ENCODE measurements at regions not wholly inside any gene's neighbourhood (a gene's known extent, or its start where the extent isn't known, plus 50 kb on each side); places are given as distances from the start of the nearest gene placed in this dataset.

- Histone ChIP-seq H3K4me2 (ENCODE audit: low read length) (no peak overlapping the region), H3K27ac (ENCODE audit: low read depth, low read length) (no peak overlapping the region), H2BK120ac (ENCODE audit: low read depth, low read length) (no peak overlapping the region), H2BK5ac (ENCODE audit: low read length) (no peak overlapping the region), H4K8ac (ENCODE audit: low read depth, low read length) (no peak overlapping the region), H2BK15ac (replicated peaks; ENCODE audit: low read depth) (no peak overlapping the region), H3K36me3 (ENCODE audit: control insufficient read depth, insufficient read depth, low read length) (no peaks in the 10 kb centered on the region), H3K56ac (ENCODE audit: low read length) (no peak overlapping the region), H3K9ac (ENCODE audit: low read length) (no peak overlapping the region), H3K4me3 (ENCODE audit: low read length) (no peak overlapping the region), H3K79me1 (ENCODE audit: low read length) (no peaks in the 10 kb centered on the region), H4K5ac (ENCODE audit: low read length) (no peak overlapping the region), H3K4me1 (ENCODE audit: control insufficient read depth, low read depth, low read length) (no peaks in the 10 kb centered on the region), H2AK5ac (ENCODE audit: low read length) (no peak overlapping the region), H3K27me3 (ENCODE audit: insufficient read depth, low read length, poor library complexity) (no peaks in the 10 kb centered on the region), H3K79me2 (ENCODE audit: control insufficient read depth, insufficient read depth, low read length) (no peaks in the 10 kb centered on the region), H3K18ac (ENCODE audit: low read length) (no peak overlapping the region), H3K4ac (ENCODE audit: low read depth, low read length) (no peak overlapping the region), H3K23ac (ENCODE audit: low read length) (no peak overlapping the region)
- WGBS (ENCODE audit: extremely low coverage, insufficient coverage, low lambda C conversion rate): no CpG with 5 or more reads among the region's 5 CpGs
- DNase-seq: peak; percentile 5
Observed at GRCh38 chr1:187203257-187203656, 374.5 kb downstream of the PLA2G4A start.

- Histone ChIP-seq H3K27me3 (ENCODE audit: insufficient read depth, low read length, poor library complexity) (no peaks in the 10 kb centered on the region), H3K79me2 (ENCODE audit: control insufficient read depth, insufficient read depth, low read length) (no peaks in the 10 kb centered on the region), H2BK120ac (ENCODE audit: low read depth, low read length) (no peak overlapping the region), H3K4me1 (ENCODE audit: control insufficient read depth, low read depth, low read length) (no peaks in the 10 kb centered on the region), H3K56ac (ENCODE audit: low read length) (no peak overlapping the region), H4K8ac (ENCODE audit: low read depth, low read length) (no peak overlapping the region), H3K18ac (ENCODE audit: low read length) (no peak overlapping the region), H3K9ac (ENCODE audit: low read length) (no peak overlapping the region), H3K4ac (ENCODE audit: low read depth, low read length) (no peak overlapping the region), H4K5ac (ENCODE audit: low read length) (no peak overlapping the region), H2BK15ac (replicated peaks; ENCODE audit: low read depth) (no peak overlapping the region), H3K27ac (ENCODE audit: low read depth, low read length) (no peak overlapping the region), H3K4me3 (ENCODE audit: low read length) (no peak overlapping the region), H2AK5ac (ENCODE audit: low read length) (no peak overlapping the region), H2BK5ac (ENCODE audit: low read length) (no peak overlapping the region), H3K23ac (ENCODE audit: low read length) (no peak overlapping the region), H3K4me2 (ENCODE audit: low read length) (no peak overlapping the region), H3K79me1 (ENCODE audit: low read length) (no peaks in the 10 kb centered on the region), H3K36me3 (ENCODE audit: control insufficient read depth, insufficient read depth, low read length) (no peaks in the 10 kb centered on the region)
- no CpG with 5 or more reads among the region's 2 CpGs for WGBS (ENCODE audit: extremely low coverage, insufficient coverage, low lambda C conversion rate)
- no peak for DNase-seq
Observed at GRCh38 chr1:187212377-187212776, 383.6 kb downstream of the PLA2G4A start.

- Histone ChIP-seq H3K4me3 (ENCODE audit: low read length) (no peak overlapping the region), H3K4me1 (ENCODE audit: control insufficient read depth, low read depth, low read length) (no peaks in the 10 kb centered on the region), H3K27me3 (ENCODE audit: insufficient read depth, low read length, poor library complexity) (no peaks in the 10 kb centered on the region), H4K5ac (ENCODE audit: low read length) (no peak overlapping the region), H3K18ac (ENCODE audit: low read length) (no peak overlapping the region), H3K4ac (ENCODE audit: low read depth, low read length) (no peak overlapping the region), H2BK120ac (ENCODE audit: low read depth, low read length) (no peak overlapping the region), H3K36me3 (ENCODE audit: control insufficient read depth, insufficient read depth, low read length) (no peaks in the 10 kb centered on the region), H3K79me1 (ENCODE audit: low read length) (no peaks in the 10 kb centered on the region), H2BK5ac (ENCODE audit: low read length) (no peak overlapping the region), H2AK5ac (ENCODE audit: low read length) (no peak overlapping the region), H3K23ac (ENCODE audit: low read length) (no peak overlapping the region), H4K8ac (ENCODE audit: low read depth, low read length) (no peak overlapping the region), H2BK15ac (replicated peaks; ENCODE audit: low read depth) (no peak overlapping the region), H3K56ac (ENCODE audit: low read length) (no peak overlapping the region), H3K27ac (ENCODE audit: low read depth, low read length) (no peak overlapping the region), H3K4me2 (ENCODE audit: low read length) (no peak overlapping the region), H3K79me2 (ENCODE audit: control insufficient read depth, insufficient read depth, low read length) (no peaks in the 10 kb centered on the region), H3K9ac (ENCODE audit: low read length) (no peak overlapping the region)
- DNase-seq: no peak
- WGBS (ENCODE audit: extremely low coverage, insufficient coverage, low lambda C conversion rate): no CpG with 5 or more reads among the region's 2 CpGs
Observed at GRCh38 chr1:187226396-187226795, 397.6 kb downstream of the PLA2G4A start.

- Histone ChIP-seq H4K5ac (ENCODE audit: low read length) (no peak overlapping the region), H3K4me2 (ENCODE audit: low read length) (no peak overlapping the region), H3K4me1 (ENCODE audit: control insufficient read depth, low read depth, low read length) (no peaks in the 10 kb centered on the region), H2BK5ac (ENCODE audit: low read length) (no peak overlapping the region), H3K27ac (ENCODE audit: low read depth, low read length) (no peak overlapping the region), H3K79me2 (ENCODE audit: control insufficient read depth, insufficient read depth, low read length) (no peaks in the 10 kb centered on the region), H3K4ac (ENCODE audit: low read depth, low read length) (no peak overlapping the region), H2AK5ac (ENCODE audit: low read length) (no peak overlapping the region), H3K36me3 (ENCODE audit: control insufficient read depth, insufficient read depth, low read length) (no peaks in the 10 kb centered on the region), H3K4me3 (ENCODE audit: low read length) (no peak overlapping the region), H3K27me3 (ENCODE audit: insufficient read depth, low read length, poor library complexity) (no peaks in the 10 kb centered on the region), H3K9ac (ENCODE audit: low read length) (no peak overlapping the region), H3K56ac (ENCODE audit: low read length) (no peak overlapping the region), H3K23ac (ENCODE audit: low read length) (no peak overlapping the region), H4K8ac (ENCODE audit: low read depth, low read length) (no peak overlapping the region), H2BK15ac (replicated peaks; ENCODE audit: low read depth) (no peak overlapping the region), H3K18ac (ENCODE audit: low read length) (no peak overlapping the region), H2BK120ac (ENCODE audit: low read depth, low read length) (no peak overlapping the region), H3K79me1 (ENCODE audit: low read length) (no peaks in the 10 kb centered on the region)
- no peak for DNase-seq
- WGBS (ENCODE audit: extremely low coverage, insufficient coverage, low lambda C conversion rate): no CpG with 5 or more reads among the region's 1 CpG
Observed at GRCh38 chr1:187228790-187229189, 400.0 kb downstream of the PLA2G4A start.

GRCh38 chr1:187229496-187229895 is 400.7 kb downstream of the PLA2G4A start:
- Histone ChIP-seq H3K4me1 (ENCODE audit: control insufficient read depth, low read depth, low read length) (no peaks in the 10 kb centered on the region), H4K5ac (ENCODE audit: low read length) (no peak overlapping the region), H3K56ac (ENCODE audit: low read length) (no peak overlapping the region)

GRCh38 chr1:187234706-187235105 is 406.0 kb downstream of the PLA2G4A start:
- no peak overlapping the region for H3K23ac ChIP-seq (ENCODE audit: low read length)
- no peak overlapping the region for H3K4ac ChIP-seq (ENCODE audit: low read depth, low read length)
- no peak overlapping the region for H2BK120ac ChIP-seq (ENCODE audit: low read depth, low read length)
- WGBS (ENCODE audit: extremely low coverage, insufficient coverage, low lambda C conversion rate): no CpG with 5 or more reads among the region's 1 CpG
- H3K4me2 ChIP-seq (ENCODE audit: low read length): no peak overlapping the region
- no peaks in the 10 kb centered on the region for H3K27me3 ChIP-seq (ENCODE audit: insufficient read depth, low read length, poor library complexity)
- no peaks in the 10 kb centered on the region for H3K79me1 ChIP-seq (ENCODE audit: low read length)
- DNase-seq: no peak
- no peaks in the 10 kb centered on the region for H3K36me3 ChIP-seq (ENCODE audit: control insufficient read depth, insufficient read depth, low read length)
- H4K8ac ChIP-seq (ENCODE audit: low read depth, low read length): no peak overlapping the region
- no peak overlapping the region for H3K27ac ChIP-seq (ENCODE audit: low read depth, low read length)
- no peak overlapping the region for H2BK5ac ChIP-seq (ENCODE audit: low read length)
- H3K4me1 ChIP-seq (ENCODE audit: control insufficient read depth, low read depth, low read length): no peaks in the 10 kb centered on the region
- no peak overlapping the region for H3K56ac ChIP-seq (ENCODE audit: low read length)
- no peak overlapping the region for H2BK15ac ChIP-seq (replicated peaks; ENCODE audit: low read depth)
- H3K79me2 ChIP-seq (ENCODE audit: control insufficient read depth, insufficient read depth, low read length): no peaks in the 10 kb centered on the region
- H4K5ac ChIP-seq (ENCODE audit: low read length): no peak overlapping the region
- H3K18ac ChIP-seq (ENCODE audit: low read length): no peak overlapping the region
- no peak overlapping the region for H3K4me3 ChIP-seq (ENCODE audit: low read length)
- H3K9ac ChIP-seq (ENCODE audit: low read length): no peak overlapping the region
- no peak overlapping the region for H2AK5ac ChIP-seq (ENCODE audit: low read length)

More at GRCh38 chr1:187229496-187229895, 400.7 kb downstream of the PLA2G4A start:
- DNase-seq: peak; percentile 22
- Histone ChIP-seq H3K79me1 (ENCODE audit: low read length) (no peaks in the 10 kb centered on the region), H2AK5ac (ENCODE audit: low read length) (no peak overlapping the region), H3K79me2 (ENCODE audit: control insufficient read depth, insufficient read depth, low read length) (no peaks in the 10 kb centered on the region), H3K27me3 (ENCODE audit: insufficient read depth, low read length, poor library complexity) (no peaks in the 10 kb centered on the region), H3K9ac (ENCODE audit: low read length) (no peak overlapping the region), H3K4me3 (ENCODE audit: low read length) (no peak overlapping the region), H3K27ac (ENCODE audit: low read depth, low read length) (no peak overlapping the region), H3K23ac (ENCODE audit: low read length) (no peak overlapping the region), H3K4me2 (ENCODE audit: low read length) (no peak overlapping the region), H3K4ac (ENCODE audit: low read depth, low read length) (no peak overlapping the region), H3K36me3 (ENCODE audit: control insufficient read depth, insufficient read depth, low read length) (no peaks in the 10 kb centered on the region), H3K18ac (ENCODE audit: low read length) (no peak overlapping the region), H2BK5ac (ENCODE audit: low read length) (no peak overlapping the region), H2BK15ac (replicated peaks; ENCODE audit: low read depth) (no peak overlapping the region), H2BK120ac (ENCODE audit: low read depth, low read length) (no peak overlapping the region), H4K8ac (ENCODE audit: low read depth, low read length) (no peak overlapping the region)
